HG03039 (cell line): ENCODE measurements at regions not wholly inside any gene's neighbourhood (a gene's known extent, or its start where the extent isn't known, plus 50 kb on each side); places are given as distances from the start of the nearest gene placed in this dataset.

Experiments
- ATAC-seq: cut with Tn5 transposase; IDR thresholded peaks from one replicate; pipeline ENCODE4 v1.9.1; 2021; ENCODE audit warnings: mild to moderate bottlenecking, moderate library complexity; ENCODE audit not compliant: unreplicated experiment

DNA sequence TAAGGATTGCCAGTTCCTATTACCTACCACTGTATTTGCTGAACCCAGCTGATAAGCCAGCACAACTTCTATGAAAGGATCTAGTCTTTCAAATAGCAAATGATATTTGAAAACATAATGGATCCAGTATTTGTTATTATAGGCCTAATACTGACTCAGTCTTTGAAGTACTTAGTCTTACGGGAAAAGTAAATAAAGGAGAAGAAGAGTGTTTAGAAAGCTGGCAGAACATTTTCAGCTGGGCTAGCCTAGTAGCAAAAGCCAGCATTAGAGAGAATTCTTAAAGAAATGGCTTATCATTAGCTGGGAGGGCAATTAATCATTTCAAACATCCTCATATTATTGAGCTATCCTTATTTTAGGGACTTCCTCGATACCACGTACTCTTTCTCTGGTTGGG, 101.4 kb upstream of the GOLIM4 start:
- no peak for ATAC-seq

- no peak for ATAC-seq
Measured at GRCh38 chr3:168191856-168192255, 96.1 kb upstream of the GOLIM4 start.

- no peak for ATAC-seq
Measured at GRCh38 chr3:168187233-168187632, 91.5 kb upstream of the GOLIM4 start.

DNA sequence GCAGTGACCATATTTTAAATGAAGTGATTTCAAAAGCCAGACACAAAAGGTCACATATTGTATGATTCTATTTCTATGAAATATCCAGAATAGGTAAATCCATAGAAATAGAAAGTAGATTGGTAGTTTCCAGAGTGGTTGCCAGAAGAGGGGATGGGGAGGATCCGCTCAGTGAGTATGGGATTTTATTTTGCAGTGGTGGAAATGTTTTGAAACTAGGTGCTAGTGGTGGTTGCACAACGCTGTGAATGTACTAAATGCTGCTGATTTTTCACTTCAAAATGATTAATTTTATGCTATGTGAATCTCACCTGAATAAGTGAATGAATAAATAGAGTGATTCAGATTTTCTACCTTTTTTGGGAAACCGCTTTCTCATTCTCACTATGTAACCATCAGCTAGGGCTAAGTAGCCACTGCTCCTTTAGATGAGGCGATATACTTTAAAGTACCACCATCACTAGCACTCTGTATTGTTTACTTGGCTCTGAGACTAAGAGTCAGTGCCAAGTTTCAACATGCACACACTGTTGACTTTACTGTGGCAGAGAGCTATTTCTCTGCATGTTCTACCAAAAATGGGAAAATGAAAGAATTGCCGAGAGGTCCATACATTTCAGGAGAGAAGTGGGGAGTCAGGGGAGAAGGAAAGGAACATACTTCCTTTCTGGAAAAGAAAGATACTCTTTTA, 90.7 kb upstream of the GOLIM4 start:
- ATAC-seq: no peak

- no peak for ATAC-seq
Measured at GRCh38 chr3:168183774-168184173, 88.0 kb upstream of the GOLIM4 start.

- no peak for ATAC-seq
Measured at GRCh38 chr3:168168743-168169142, 73.0 kb upstream of the GOLIM4 start.

DNA sequence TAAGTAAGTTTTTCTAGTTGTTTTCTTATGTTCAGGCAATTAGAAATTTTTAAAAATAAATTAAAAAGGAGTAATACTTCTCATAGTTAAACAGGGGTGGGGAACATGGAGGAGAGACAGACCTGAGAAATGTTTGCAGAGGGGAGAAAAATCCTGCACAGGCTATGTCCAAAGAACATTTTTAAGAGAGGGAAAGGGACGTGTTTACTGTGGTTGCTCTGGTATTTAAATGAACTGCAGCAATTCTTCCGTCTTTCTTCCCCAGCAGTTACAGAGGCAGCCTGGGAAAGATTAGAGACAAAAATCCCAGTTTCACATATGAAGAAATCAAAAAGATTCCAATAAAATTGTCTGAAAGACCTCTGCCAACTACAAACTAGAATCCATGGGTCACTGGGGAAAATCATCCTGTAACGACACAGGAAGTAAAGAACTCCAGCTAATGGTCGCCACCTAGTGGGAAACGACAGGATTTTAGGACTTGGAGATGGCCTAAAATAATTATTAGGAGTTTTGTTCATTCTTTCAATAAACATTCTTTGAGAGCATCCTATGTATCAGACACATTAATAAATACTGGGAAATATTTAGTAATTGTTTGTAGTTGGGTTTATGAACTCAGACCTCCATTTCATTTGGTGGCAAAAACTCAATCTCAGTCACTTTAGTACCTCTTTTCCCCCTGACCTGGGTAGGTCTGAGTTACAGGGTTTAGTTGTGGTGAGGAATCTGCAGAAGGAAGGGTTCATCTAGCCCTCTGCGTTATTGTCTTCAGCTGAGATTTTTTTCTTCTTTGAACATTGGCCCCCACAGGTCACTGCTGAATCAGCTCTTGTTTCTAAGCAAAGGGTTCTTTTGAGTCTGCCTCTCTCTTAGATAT, 69.9 kb upstream of the GOLIM4 start:
- ATAC-seq: peak; percentile 68

DNA sequence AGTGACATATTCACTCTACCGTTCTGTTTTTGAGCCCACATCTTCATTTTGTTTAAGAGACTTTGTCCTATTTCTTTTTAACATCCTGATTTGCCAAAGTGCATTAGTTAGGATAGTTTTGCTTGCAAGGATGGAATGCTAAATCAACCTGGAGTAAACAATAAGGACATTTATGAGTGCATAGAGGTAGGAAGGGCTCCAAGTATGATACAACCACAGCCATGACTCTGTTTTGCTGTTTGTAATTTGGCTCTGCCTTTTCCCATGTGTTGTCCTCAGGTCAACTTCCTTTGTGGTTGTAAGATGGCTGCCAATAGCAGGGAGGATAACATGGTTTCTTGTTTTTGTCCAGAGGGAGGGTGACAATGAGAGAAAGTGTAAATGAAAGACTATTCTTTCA, 66.4 kb upstream of the GOLIM4 start:
- no peak for ATAC-seq

DNA sequence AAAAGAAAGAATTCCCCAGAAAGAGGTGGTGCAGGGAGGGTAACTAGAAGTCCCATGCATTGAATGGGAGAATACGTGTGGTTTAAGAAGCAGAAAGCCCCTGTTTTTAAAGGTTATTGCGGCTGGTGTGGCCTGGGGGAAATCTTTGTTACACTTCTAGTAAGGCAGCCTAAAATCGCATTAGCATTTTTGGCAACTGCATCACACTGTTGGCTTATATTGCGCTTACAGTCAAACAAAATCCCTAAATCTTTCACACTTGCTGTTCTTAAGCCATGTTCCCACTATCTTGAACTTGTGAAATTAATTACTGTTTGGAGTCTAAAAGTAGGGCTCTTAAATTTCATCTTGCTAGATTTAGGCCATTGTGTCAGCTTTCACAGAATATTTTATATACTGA, 66.0 kb upstream of the GOLIM4 start:
- no peak for ATAC-seq

DNA sequence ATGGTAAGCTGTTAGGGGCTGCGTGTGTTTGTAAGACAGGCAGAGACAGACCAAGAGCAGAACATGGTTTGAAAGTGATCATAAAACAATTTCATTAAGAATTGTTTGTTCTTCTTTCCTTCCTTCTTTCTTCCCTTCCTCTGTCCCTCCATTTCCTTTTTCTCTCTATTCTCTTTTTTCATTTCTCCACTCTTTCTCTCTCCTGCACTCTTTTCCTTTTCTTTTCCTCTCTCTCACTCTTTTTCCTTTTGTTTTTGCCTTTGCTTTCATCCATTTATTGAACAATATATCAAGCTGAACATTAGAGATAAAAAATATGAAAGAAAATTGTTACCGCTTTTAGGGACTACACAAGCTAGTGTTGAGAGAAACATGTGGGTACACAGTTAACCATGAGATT, 62.2 kb upstream of the GOLIM4 start:
- no peak for ATAC-seq

DNA sequence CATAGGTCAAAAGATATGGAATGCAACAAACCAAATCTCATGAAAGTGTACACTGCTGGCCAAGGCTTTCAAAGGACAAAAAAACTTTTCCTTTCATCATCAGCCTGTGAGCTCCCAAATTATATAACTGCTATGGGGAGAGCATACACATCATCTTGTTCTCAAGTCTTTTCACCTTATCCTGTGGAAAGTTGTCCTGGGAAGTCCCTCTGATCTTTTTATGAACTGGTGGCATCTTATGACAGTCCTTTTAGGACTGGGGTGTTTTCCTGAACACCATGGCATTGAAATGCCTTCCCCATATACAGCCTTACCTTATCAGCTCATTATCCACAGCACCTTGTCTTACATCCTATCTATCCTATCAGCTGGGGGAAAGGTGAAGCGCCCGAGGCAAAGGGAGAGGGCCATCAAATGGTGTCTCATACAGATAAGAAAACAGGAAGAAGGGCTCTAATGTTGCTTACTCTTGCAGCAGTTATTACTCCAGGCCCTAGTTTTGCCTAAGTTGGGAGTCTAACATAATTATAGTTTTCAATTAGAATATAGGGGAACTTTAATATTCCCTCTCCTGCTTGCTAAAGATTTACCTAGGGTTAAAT, 61.5 kb upstream of the GOLIM4 start:
- ATAC-seq: no peak

- no peak for ATAC-seq
Measured at GRCh38 chr3:168156479-168156878, 60.8 kb upstream of the GOLIM4 start.

GRCh38 chr3:168155303-168155702, 59.6 kb upstream of the GOLIM4 start:
- ATAC-seq: no peak

GRCh38 chr3:168154089-168154488, 58.4 kb upstream of the GOLIM4 start:
- no peak for ATAC-seq

- no peak for ATAC-seq
Measured at GRCh38 chr3:168152149-168152548, 56.4 kb upstream of the GOLIM4 start.
